ENCODE measurements at regions not wholly inside any gene's neighbourhood (a gene's known extent, or its start where the extent isn't known, plus 50 kb on each side); places are given as distances from the start of the nearest gene placed in this dataset.
"Not testable (repeated sequence)": the region's sequence is repeated elsewhere in the genome, so short reads cannot be mapped to it uniquely, and the experiment has no call there.

GRCh38 chr3:10703875-10704274 is 112.2 kb upstream of the SLC6A11 start:
- DNase-seq (ENCODE audit: low read depth): no peak

- DNase-seq (ENCODE audit: low read depth): no peak
Observed at GRCh38 chr3:10706156-10706739, 109.8 kb upstream of the SLC6A11 start.

- DNase-seq (ENCODE audit: low read depth): no peak
Observed at GRCh38 chr3:10706740-10707399, 109.2 kb upstream of the SLC6A11 start.

- DNase-seq (ENCODE audit: low read depth): no peak
Observed at GRCh38 chr3:10707400-10708215, 108.4 kb upstream of the SLC6A11 start.

GRCh38 chr3:10708216-10708893 is 107.7 kb upstream of the SLC6A11 start:
- DNase-seq (ENCODE audit: low read depth): no peak

GRCh38 chr3:10709110-10709781 is 106.8 kb upstream of the SLC6A11 start:
- DNase-seq (ENCODE audit: low read depth): no peak

GRCh38 chr3:10712121-10712520 is 103.9 kb upstream of the SLC6A11 start:
- DNase-seq (ENCODE audit: low read depth): no peak

- DNase-seq (ENCODE audit: low read depth): no peak
Observed at GRCh38 chr3:10713656-10714055, 102.4 kb upstream of the SLC6A11 start.

- DNase-seq (ENCODE audit: low read depth): no peak
Observed at GRCh38 chr3:10715886-10716285, 100.1 kb upstream of the SLC6A11 start.

- DNase-seq (ENCODE audit: low read depth): no peak
Observed at GRCh38 chr3:10716964-10717363, 99.1 kb upstream of the SLC6A11 start.

GRCh38 chr3:10717756-10718155 is 98.3 kb upstream of the SLC6A11 start:
- DNase-seq (ENCODE audit: low read depth): no peak

- DNase-seq (ENCODE audit: low read depth): no peak
Observed at GRCh38 chr3:10721101-10721500, 94.9 kb upstream of the SLC6A11 start.

GRCh38 chr3:10722911-10723310 is 93.1 kb upstream of the SLC6A11 start:
- DNase-seq (ENCODE audit: low read depth): no peak

GRCh38 chr3:10723991-10724390 is 92.0 kb upstream of the SLC6A11 start:
- DNase-seq (ENCODE audit: low read depth): no peak

- DNase-seq (ENCODE audit: low read depth): peak; percentile 3
Observed at GRCh38 chr3:10725067-10725466, 91.0 kb upstream of the SLC6A11 start.

- DNase-seq (ENCODE audit: low read depth): no peak
Observed at GRCh38 chr3:10725846-10726245, 90.2 kb upstream of the SLC6A11 start.

GRCh38 chr3:10726787-10727186 is 89.2 kb upstream of the SLC6A11 start:
- DNase-seq (ENCODE audit: low read depth): no peak

- DNase-seq (ENCODE audit: low read depth): no peak
Observed at GRCh38 chr3:10729439-10729838, 86.6 kb upstream of the SLC6A11 start.

- no peak for DNase-seq (ENCODE audit: low read depth)
Observed at GRCh38 chr3:10732292-10732691, 83.7 kb upstream of the SLC6A11 start.

GRCh38 chr3:10733297-10733696 is 82.7 kb upstream of the SLC6A11 start:
- DNase-seq (ENCODE audit: low read depth): no peak

- not testable (repeated sequence) for DNase-seq (ENCODE audit: low read depth)
Observed at GRCh38 chr3:10736444-10736843, 79.6 kb upstream of the SLC6A11 start.

GRCh38 chr3:10737785-10738184 is 78.2 kb upstream of the SLC6A11 start:
- DNase-seq (ENCODE audit: low read depth): no peak

Data from fibroblast of gingiva (primary cell).